Right lobe of liver (tissue), 4 donors: ENCODE measurements at regions not wholly inside any gene's neighbourhood (a gene's known extent, or its start where the extent isn't known, plus 50 kb on each side); places are given as distances from the start of the nearest gene placed in this dataset.
"Not testable (repeated sequence)": the region's sequence is repeated elsewhere in the genome, so short reads cannot be mapped to it uniquely, and the experiment has no call there.

Experiments
- CTCF ChIP-seq, 4 donors: fragments of 200-600 bp in 3 of 4; fragments of 450-650 bp in 1 of 4; IDR thresholded peaks; one replicate each; pipeline versions ENCODE4 v1.5.1 to v1.8.0; 2016 to 2022; ENCODE audit warnings: antibody characterized with exemption in 4 of 4, mild to moderate bottlenecking in 2 of 4
- POLR2A ChIP-seq: fragments of 450-650 bp; IDR thresholded peaks from one replicate; pipeline ENCODE4 v1.6.1; 2017; ENCODE audit warnings: antibody characterized with exemption, mild to moderate bottlenecking
- donor health status: DM: no; HTN: no; CAD: no.
- donor health status: DM: no; HTN: no; CAD: no.
- donor health status: DM: no; HTN: yes; CAD: no.

- TF ChIP-seq CTCF (IDR thresholded peaks at IDR 0.05); POLR2A: not testable (repeated sequence)
Measured at GRCh38 chr1:88342081-88342480, 342.0 kb upstream of the PKN2 start.
